Loucy (cell line): ENCODE measurements at regions not wholly inside any gene's neighbourhood (a gene's known extent, or its start where the extent isn't known, plus 50 kb on each side); places are given as distances from the start of the nearest gene placed in this dataset.
A peak's percentile ranks its signal among the peaks of the same experiment; 100 is the strongest.

Source experiments
- H2AFZ ChIP-seq: fragments of 200-600 bp; sonication (generic); 2 replicates; pipeline ENCODE4 v1.6.0; 2016; ENCODE audit warnings: antibody characterized with exemption, mild to moderate bottlenecking, low read length, moderate library complexity
- H3F3A ChIP-seq: fragments of 200-600 bp; 2 replicates; pipeline ENCODE4 v1.6.0; 2016; ENCODE audit warnings: antibody characterized with exemption, low read depth, mild to moderate bottlenecking
- H3K27me3 ChIP-seq: fragments of 200-600 bp; sonication (generic); 2 replicates; pipeline ENCODE4 v1.6.1; 2014; ENCODE audit warnings: low read length, mild to moderate bottlenecking; ENCODE audit not compliant: insufficient read depth, poor library complexity, severe bottlenecking
- H3K36me3 ChIP-seq: fragments of 200-600 bp; sonication (generic); 2 replicates; pipeline ENCODE4 v1.6.1; 2016; ENCODE audit warnings: low read length; ENCODE audit not compliant: insufficient read depth
- H3K4me1 ChIP-seq: fragments of 200-600 bp; sonication (generic); 2 replicates; pipeline ENCODE4 v1.5.1; 2014; ENCODE audit warnings: low read length, mild to moderate bottlenecking; ENCODE audit not compliant: insufficient read depth, poor library complexity, severe bottlenecking
- H3K4me2 ChIP-seq: fragments of 200-600 bp; sonication (generic); 2 replicates; pipeline ENCODE4 v1.6.0; 2014; ENCODE audit warnings: antibody characterized with exemption, low read length, low read depth, mild to moderate bottlenecking; ENCODE audit not compliant: poor library complexity, severe bottlenecking
- H3K4me3 ChIP-seq: fragments of 200-600 bp; sonication (generic); 2 replicates; pipeline ENCODE4 v1.5.1; 2014; ENCODE audit warnings: low read length, mild to moderate bottlenecking, mixed read lengths; ENCODE audit not compliant: poor library complexity, severe bottlenecking
- H3K79me2 ChIP-seq: fragments of 200-600 bp; sonication (generic); 2 replicates; pipeline ENCODE4 v1.6.1; 2014; ENCODE audit warnings: low read length; ENCODE audit not compliant: insufficient read depth
- H3K9ac ChIP-seq: fragments of 200-600 bp; sonication (generic); 2 replicates; pipeline ENCODE4 v1.6.0; 2014; ENCODE audit warnings: mild to moderate bottlenecking, low read depth, low read length, moderate library complexity; ENCODE audit not compliant: poor library complexity, severe bottlenecking
- H3K9me2 ChIP-seq: fragments of 200-600 bp; sonication (generic); replicated peaks from 2 replicates; pipeline ENCODE4 v1.6.1; 2016; ENCODE audit warnings: low read depth, low read length, mixed read lengths
- H3K9me3 ChIP-seq: fragments of 200-600 bp; sonication (generic); 2 replicates; pipeline ENCODE4 v1.6.1; 2014; ENCODE audit warnings: mild to moderate bottlenecking, antibody characterized with exemption, low read length, low read depth; ENCODE audit not compliant: insufficient read depth
- H4K20me1 ChIP-seq: fragments of 200-600 bp; sonication (generic); 2 replicates; pipeline ENCODE4 v1.6.0; 2014; ENCODE audit warnings: antibody characterized with exemption, low read length, mild to moderate bottlenecking; ENCODE audit not compliant: insufficient read depth, poor library complexity, severe bottlenecking
- EZH2phosphoT487 ChIP-seq: fragments of 200-600 bp; IDR thresholded peaks from 2 replicates; pipeline ENCODE4 v1.6.1; 2018; ENCODE audit warnings: antibody characterized with exemption, mild to moderate bottlenecking, moderate library complexity, borderline replicate concordance
- TF ChIP-seq, protein P1 (sequence below): fragments of 200-600 bp; sonication (generic); conservative IDR thresholded peaks from 2 replicates; pipeline ENCODE4 v1.5.1; 2014; ENCODE audit warnings: mild to moderate bottlenecking, antibody characterized with exemption, low read length

DNA sequence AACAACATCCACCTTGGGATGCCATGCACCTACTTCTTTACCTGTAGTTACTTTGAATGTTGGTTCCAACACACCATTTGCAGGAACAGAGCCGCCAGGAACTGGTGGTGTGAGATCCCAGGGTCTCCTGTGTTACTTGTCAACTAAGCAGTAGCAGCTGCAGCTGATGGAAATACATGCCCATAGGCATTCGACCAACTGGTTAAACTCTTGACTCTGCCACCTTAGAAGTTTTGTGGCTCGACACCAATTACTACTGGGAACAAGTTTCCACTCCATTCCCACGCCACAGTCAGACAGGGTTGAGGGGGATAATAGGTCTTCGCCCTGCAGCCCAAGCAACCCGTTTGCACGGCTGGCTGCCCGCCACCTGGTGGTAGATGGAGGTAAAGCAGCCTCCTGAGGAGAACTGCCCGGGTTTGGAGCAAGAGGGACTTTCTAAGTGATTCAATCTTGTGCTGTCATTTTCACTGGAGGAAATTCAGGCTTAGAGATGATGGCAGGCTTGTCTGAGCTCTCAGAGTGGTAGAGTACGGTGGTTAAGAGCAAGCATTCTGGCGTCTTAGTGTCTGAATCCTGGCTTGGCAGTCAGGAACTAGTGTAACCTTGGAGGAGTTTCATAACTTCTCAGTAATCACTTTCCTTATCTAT, 119.1 kb upstream of the TRIM2 start:
- H3K9me3 ChIP-seq: no peaks in the 10 kb centered on the region
- H3K4me1 ChIP-seq: peaks cover 63% of the 10 kb centered on the region
- H3K79me2 ChIP-seq: no peaks in the 10 kb centered on the region
- H3K27me3 ChIP-seq: no peaks in the 10 kb centered on the region
- TF ChIP-seq, protein P1, sequence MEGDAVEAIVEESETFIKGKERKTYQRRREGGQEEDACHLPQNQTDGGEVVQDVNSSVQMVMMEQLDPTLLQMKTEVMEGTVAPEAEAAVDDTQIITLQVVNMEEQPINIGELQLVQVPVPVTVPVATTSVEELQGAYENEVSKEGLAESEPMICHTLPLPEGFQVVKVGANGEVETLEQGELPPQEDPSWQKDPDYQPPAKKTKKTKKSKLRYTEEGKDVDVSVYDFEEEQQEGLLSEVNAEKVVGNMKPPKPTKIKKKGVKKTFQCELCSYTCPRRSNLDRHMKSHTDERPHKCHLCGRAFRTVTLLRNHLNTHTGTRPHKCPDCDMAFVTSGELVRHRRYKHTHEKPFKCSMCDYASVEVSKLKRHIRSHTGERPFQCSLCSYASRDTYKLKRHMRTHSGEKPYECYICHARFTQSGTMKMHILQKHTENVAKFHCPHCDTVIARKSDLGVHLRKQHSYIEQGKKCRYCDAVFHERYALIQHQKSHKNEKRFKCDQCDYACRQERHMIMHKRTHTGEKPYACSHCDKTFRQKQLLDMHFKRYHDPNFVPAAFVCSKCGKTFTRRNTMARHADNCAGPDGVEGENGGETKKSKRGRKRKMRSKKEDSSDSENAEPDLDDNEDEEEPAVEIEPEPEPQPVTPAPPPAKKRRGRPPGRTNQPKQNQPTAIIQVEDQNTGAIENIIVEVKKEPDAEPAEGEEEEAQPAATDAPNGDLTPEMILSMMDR: peak; percentile 98
- TF ChIP-seq EZH2phosphoT487: no peak
- peak overlapping the region; percentile 63 for H2AFZ ChIP-seq
- no peaks in the 10 kb centered on the region for H4K20me1 ChIP-seq
- H3K9me2 ChIP-seq: no peaks in the 10 kb centered on the region
- no peak overlapping the region for H3K9ac ChIP-seq
- H3K4me3 ChIP-seq: no peak overlapping the region
- no peaks in the 10 kb centered on the region for H3K36me3 ChIP-seq
- peak overlapping the region; percentile 2 for H3K4me2 ChIP-seq
- H3F3A ChIP-seq: no peaks in the 10 kb centered on the region

DNA sequence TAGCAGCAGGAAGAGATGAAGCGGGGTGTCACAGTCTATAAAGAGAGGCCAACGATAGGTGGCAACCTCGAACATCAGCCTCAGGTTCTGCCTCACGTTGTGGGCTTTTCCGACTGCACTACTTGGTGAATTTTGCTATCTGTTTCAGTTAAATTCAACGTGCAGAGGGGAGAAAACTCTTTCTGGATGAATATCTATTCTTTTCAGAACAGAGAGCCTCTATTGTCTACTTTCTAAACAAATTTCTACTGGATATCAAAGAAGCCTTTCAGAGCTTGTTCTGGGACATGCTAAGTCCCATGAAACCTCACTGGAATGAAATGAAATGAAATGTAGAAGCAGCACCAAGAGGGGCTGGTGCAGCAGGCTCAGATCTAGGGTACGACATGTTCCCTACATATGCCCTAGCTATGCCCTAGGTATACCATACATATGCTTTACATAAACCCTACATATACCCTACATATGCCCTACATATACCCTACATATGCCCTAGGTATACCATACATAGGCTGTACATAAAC, 116.5 kb upstream of the TRIM2 start:
- H4K20me1 ChIP-seq: no peaks in the 10 kb centered on the region

DNA sequence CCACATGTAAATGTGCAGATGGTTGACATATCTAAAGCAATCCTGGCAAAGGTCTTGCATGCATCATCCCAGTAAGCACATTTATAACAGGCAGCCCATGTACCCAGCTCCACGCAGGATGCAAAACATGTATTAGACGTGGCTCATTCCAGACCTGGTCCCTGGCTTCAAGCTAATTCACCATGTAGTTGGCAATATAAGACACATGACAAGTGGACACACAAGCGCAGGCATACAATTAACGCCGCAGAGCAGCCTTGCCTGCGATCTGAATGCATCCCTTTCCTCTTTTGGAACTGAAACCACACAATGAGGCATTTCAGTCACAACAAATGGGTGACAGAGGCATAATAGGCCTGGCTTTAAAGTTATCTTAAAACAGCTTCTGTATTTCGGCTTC, 114.5 kb upstream of the TRIM2 start:
- Histone ChIP-seq H3K4me2 (no peak overlapping the region), H3K4me3 (no peak overlapping the region), H3K9ac (no peak overlapping the region), H3K27me3 (no peaks in the 10 kb centered on the region), H3K36me3 (no peaks in the 10 kb centered on the region), H3K4me1 (peaks cover 32% of the 10 kb centered on the region), H3K9me2 (no peaks in the 10 kb centered on the region), H2AFZ (no peak overlapping the region), H4K20me1 (no peaks in the 10 kb centered on the region), H3K9me3 (no peaks in the 10 kb centered on the region), H3K79me2 (no peaks in the 10 kb centered on the region), H3F3A (no peaks in the 10 kb centered on the region)
- TF ChIP-seq, protein P1: no peak
- TF ChIP-seq EZH2phosphoT487: no peak

More for the DNA sequence above, 116.5 kb upstream of the TRIM2 start:
- no peaks in the 10 kb centered on the region for H3K27me3 ChIP-seq
- H2AFZ ChIP-seq: no peak overlapping the region
- no peak overlapping the region for H3K4me2 ChIP-seq
- H3K36me3 ChIP-seq: no peaks in the 10 kb centered on the region
- no peaks in the 10 kb centered on the region for H3K9me3 ChIP-seq
- peaks cover 47% of the 10 kb centered on the region for H3K4me1 ChIP-seq
- TF ChIP-seq, protein P1: no peak
- no peak for TF ChIP-seq EZH2phosphoT487
- H3K4me3 ChIP-seq: no peak overlapping the region
- H3K9ac ChIP-seq: no peak overlapping the region
- H3K9me2 ChIP-seq: no peaks in the 10 kb centered on the region
- no peaks in the 10 kb centered on the region for H3K79me2 ChIP-seq
- H3F3A ChIP-seq: no peaks in the 10 kb centered on the region
